GM12875 (cell line): ENCODE measurements at regions not wholly inside any gene's neighbourhood (a gene's known extent, or its start where the extent isn't known, plus 50 kb on each side); places are given as distances from the start of the nearest gene placed in this dataset.

Source experiments
- H3K4me3 ChIP-seq: one replicate; pipeline ENCODE4 v1.5.1; 2011; ENCODE audit warnings: low read depth, low read length, control low read depth
- TF ChIP-seq, protein P1 (sequence below): IDR thresholded peaks from 2 replicates; pipeline ENCODE4 v1.5.1; 2011; ENCODE audit warnings: low read depth, mild to moderate bottlenecking, control low read depth, inconsistent platforms, low read length, moderate library complexity, borderline replicate concordance; ENCODE audit not compliant: insufficient read depth

DNA sequence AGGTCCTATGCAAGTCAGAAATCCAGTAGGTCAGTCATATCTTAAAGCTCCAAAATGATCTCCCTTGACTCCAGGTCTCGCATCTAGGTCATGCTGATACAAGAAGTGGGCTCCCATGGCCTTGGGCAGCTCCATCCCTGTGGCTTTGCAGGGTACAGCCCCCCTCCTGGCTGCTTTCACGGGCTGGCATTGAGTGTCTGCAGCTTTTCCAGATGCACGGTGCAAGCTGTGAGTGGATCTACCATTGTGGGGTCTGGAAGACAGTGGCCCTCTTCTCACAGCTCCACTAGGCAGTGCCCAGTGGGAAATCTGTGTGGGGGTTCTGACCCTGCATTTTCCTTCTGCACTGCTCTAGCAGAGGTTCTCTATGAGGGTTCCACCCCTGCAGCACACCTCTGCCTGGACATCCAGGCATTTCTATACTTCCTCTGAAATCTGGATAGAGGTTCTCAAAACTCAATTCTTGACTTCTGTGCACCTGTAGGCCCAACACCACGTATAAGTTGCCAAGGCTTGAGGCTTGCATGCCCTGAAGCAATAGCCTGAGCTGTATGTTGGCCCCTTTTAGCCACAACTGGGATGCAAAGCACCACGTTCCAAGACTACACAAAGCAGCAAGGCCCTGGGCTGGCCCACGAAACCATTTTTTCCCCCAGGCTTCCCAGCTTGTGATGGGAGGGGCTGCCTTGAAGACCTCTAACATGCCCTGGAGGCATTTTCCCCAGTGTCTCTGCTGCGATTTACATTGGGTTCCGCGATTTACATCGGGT lies 472.7 kb downstream of the NPHP4 start:
- no peak overlapping the region for H3K4me3 ChIP-seq
- TF ChIP-seq, protein P1, sequence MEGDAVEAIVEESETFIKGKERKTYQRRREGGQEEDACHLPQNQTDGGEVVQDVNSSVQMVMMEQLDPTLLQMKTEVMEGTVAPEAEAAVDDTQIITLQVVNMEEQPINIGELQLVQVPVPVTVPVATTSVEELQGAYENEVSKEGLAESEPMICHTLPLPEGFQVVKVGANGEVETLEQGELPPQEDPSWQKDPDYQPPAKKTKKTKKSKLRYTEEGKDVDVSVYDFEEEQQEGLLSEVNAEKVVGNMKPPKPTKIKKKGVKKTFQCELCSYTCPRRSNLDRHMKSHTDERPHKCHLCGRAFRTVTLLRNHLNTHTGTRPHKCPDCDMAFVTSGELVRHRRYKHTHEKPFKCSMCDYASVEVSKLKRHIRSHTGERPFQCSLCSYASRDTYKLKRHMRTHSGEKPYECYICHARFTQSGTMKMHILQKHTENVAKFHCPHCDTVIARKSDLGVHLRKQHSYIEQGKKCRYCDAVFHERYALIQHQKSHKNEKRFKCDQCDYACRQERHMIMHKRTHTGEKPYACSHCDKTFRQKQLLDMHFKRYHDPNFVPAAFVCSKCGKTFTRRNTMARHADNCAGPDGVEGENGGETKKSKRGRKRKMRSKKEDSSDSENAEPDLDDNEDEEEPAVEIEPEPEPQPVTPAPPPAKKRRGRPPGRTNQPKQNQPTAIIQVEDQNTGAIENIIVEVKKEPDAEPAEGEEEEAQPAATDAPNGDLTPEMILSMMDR = no peak

DNA sequence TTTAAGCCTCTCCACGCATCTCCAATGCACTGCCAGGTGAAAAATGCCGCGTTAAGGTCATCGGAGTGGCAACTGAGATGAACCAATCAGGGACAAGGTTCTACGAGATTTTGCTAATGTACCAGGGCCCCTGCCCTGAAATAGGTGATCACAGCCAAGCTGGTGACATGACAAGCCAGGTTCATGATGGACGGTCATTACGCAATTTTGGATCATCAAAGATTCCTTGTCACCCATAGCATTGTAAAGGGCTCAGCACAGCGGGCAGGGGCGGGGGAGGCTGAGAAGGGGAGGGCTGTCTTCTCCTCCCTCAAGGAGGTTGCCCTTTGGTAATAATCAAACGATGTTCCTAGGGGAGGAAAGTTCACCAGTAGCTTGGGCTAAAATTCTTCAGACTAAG lies 475.5 kb downstream of the NPHP4 start:
- TF ChIP-seq, protein P1 = no peak
- H3K4me3 ChIP-seq = no peak overlapping the region

DNA sequence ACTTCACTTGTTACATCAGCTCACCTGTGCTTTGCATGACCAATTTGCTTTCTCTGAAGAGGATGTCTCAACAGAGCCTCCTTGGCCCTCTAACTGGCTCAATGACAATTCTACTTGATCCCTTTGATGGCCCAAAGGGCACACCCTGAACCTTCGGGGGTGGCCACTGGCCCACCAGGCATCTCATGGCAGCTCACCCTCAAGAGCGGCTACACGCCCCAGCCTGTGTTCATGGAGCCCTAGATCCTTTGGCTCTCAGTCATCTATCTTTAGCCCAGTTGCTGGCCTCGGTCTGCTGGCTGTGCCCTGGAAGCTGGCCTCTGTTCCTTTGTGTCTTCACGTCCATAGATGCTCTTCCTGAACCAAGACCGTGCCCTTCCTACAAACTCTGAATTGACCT lies 476.7 kb downstream of the NPHP4 start:
- no peak overlapping the region for H3K4me3 ChIP-seq
- TF ChIP-seq, protein P1 = no peak

DNA sequence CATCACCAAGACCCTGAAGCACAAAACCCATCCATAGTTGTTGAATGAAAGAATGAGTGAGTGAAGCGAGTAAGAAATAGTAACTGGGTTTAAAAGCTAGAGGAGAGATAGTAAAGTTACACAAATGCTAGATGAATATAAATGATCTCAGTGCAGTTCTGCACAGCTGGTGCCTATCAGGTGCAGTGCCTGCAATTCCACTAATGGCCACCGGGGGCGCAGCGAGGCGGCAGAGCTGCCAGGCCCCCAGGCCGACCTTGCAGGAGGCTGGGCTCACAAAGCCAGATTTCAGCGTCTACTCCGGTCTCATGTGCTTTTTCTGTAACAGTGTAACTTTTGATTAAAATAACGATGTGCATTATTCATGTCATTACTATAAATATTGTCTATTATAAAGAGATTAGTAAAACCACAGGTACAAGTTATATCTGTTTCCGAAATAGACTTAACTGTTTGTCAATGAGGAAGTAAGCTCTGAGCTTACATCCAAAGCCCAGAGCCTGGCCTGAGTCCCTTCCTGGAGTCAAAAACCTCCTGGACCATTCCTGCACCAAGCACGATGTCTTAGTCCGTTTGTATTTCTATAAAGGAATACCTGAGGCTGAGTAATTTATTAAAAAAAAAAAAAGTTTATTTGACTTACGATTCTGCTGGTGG lies 477.6 kb downstream of the NPHP4 start:
- TF ChIP-seq, protein P1 = peak; percentile 98
- H3K4me3 ChIP-seq = no peak overlapping the region

DNA sequence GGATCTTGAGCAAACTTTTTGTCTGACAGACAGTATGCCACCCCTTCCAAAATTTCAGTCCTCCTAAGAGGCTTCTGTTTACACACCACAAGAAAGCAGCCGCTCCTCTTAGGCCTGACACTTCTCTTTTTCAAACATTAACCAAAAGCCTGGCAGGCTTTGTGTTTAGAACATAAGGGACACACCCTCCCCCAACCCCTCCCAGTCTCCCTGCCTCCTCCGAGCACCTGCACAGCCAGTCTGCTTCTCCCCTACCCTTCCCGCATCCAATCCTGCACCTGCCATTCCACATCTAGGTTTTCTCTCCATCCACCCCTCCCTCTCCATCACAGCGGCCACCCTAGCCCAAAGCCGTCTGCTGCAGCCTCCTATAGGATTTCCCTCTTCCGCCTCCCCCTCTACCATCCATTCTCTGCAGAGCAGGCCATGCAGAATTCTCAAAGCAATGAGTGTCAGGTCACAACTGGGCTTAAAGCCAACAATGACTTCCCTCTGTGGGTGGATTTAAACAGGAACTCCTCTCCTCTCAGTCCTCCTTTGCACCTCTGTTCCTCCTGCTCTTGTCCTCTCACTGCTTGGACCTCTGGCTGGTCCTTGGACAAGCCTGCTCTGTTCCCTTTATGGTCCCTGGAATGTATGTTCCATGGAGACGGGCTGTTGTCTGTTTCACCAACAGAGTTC lies 478.2 kb downstream of the NPHP4 start:
- TF ChIP-seq, protein P1 = no peak
- no peak overlapping the region for H3K4me3 ChIP-seq

DNA sequence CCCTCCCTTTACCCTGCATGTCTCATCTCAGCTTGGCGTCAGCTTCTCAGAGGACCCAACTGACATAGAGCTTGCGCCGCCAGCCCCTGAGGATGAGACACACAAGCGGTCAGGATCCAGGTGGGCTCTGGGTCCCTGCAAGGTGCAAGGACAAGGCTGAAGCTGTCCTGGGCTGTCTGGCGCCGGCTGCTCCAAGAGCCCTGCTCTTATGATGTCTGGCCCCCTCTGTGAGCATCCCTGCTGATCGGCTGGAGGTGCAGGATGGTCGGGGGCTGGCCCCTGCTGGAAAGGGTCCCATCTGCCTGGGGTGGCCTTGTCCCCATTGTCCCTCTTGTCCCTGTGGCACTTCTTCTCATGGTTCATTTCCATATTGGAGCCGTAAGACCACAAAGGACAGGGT lies 479.0 kb downstream of the NPHP4 start:
- no peak overlapping the region for H3K4me3 ChIP-seq
- TF ChIP-seq, protein P1 = no peak
